ENCODE measurements at regions not wholly inside any gene's neighbourhood (a gene's known extent, or its start where the extent isn't known, plus 50 kb on each side); places are given as distances from the start of the nearest gene placed in this dataset.
A peak's percentile ranks its signal among the peaks of the same experiment; 100 is the strongest.

DNA sequence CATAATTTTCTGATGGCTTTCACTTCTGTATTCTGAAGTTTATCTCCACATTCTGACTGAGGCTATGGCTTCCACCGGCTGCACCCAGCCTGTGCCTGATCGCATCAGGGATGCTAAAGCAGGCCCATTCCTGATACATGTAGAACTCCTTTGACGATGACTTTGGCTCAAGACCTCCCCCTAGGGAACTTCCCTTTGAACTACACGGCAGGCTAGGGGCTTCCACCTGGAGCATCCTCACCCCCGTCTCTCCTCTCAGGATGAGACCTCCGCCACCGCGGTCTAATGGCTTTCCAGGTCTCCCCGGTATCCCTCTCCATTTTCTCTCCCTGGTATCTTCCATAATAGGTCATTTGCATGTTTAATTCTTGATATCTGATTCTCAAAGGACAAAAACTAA is 214.9 kb upstream of the CHST9 start:
- DNase-seq (ENCODE audit: low read depth) (no peak), FAIRE-seq (no peak)
- TF ChIP-seq, protein P1, sequence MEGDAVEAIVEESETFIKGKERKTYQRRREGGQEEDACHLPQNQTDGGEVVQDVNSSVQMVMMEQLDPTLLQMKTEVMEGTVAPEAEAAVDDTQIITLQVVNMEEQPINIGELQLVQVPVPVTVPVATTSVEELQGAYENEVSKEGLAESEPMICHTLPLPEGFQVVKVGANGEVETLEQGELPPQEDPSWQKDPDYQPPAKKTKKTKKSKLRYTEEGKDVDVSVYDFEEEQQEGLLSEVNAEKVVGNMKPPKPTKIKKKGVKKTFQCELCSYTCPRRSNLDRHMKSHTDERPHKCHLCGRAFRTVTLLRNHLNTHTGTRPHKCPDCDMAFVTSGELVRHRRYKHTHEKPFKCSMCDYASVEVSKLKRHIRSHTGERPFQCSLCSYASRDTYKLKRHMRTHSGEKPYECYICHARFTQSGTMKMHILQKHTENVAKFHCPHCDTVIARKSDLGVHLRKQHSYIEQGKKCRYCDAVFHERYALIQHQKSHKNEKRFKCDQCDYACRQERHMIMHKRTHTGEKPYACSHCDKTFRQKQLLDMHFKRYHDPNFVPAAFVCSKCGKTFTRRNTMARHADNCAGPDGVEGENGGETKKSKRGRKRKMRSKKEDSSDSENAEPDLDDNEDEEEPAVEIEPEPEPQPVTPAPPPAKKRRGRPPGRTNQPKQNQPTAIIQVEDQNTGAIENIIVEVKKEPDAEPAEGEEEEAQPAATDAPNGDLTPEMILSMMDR (IDR thresholded peaks at IDR 0.05; ENCODE audit: insufficient read depth, low read length, severe bottlenecking), result peak; percentile 25

DNA sequence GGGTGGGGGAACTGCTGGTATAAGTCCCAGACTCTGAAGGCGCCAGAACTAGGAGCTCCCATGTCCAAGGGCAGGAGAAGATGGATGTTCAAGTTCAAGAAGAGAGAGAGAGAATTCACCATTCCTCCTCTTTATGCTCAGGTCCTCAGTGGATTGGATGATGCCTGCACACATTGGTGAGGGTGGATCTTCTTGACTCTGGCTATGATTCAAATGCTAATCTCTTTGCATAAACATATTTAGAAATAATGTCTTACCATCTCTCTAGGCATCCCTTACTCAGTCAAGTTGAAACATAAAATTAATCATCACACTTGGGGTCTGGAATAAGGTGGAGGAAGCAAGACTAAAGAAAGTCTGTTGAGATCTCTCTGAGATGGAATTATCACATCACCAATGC is 210.6 kb upstream of the CHST9 start:
- TF ChIP-seq, protein P1 (IDR thresholded peaks at IDR 0.05; ENCODE audit: insufficient read depth, low read length, severe bottlenecking), result no peak
- H3K36me3 ChIP-seq (ENCODE audit: control insufficient read depth, insufficient read depth, low read length), result no peaks in the 10 kb centered on the region
- FAIRE-seq, result no peak
- no peak overlapping the region for H3K4me3 ChIP-seq (ENCODE audit: low read depth, low read length)
- no peak for DNase-seq (ENCODE audit: low read depth)
- H3K27me3 ChIP-seq (ENCODE audit: control insufficient read depth, insufficient read depth, low read length), result no peaks in the 10 kb centered on the region

More for the DNA sequence above, 214.9 kb upstream of the CHST9 start:
- H3K36me3 ChIP-seq (ENCODE audit: control insufficient read depth, insufficient read depth, low read length), result no peaks in the 10 kb centered on the region
- H3K27me3 ChIP-seq (ENCODE audit: control insufficient read depth, insufficient read depth, low read length), result no peaks in the 10 kb centered on the region
- no peak overlapping the region for H3K4me3 ChIP-seq (ENCODE audit: low read depth, low read length)

DNA sequence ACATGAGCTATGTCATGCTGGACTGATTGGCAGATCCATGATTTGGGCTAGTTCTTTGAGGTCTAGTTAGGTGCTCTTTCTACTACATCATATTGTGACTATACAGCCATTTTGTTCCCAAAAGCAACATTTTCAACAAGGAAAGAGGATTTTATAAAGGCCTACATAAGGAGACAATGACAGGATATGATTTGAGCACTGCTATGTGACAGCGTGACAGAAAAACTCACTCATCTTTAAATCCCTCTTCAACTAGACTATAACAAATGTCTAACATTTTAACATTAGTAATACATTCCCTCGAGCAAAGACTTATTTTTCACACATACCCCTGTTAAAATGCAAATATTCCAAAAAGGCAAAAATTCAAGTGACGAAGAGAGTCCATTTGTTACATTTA is 209.6 kb upstream of the CHST9 start:
- FAIRE-seq, result no peak
- DNase-seq (ENCODE audit: low read depth), result no peak
- Histone ChIP-seq H3K27me3 (ENCODE audit: control insufficient read depth, insufficient read depth, low read length) (no peaks in the 10 kb centered on the region), H3K4me3 (ENCODE audit: low read depth, low read length) (no peak overlapping the region), H3K36me3 (ENCODE audit: control insufficient read depth, insufficient read depth, low read length) (no peaks in the 10 kb centered on the region)
- TF ChIP-seq, protein P1 (IDR thresholded peaks at IDR 0.05; ENCODE audit: insufficient read depth, low read length, severe bottlenecking), result no peak

DNA sequence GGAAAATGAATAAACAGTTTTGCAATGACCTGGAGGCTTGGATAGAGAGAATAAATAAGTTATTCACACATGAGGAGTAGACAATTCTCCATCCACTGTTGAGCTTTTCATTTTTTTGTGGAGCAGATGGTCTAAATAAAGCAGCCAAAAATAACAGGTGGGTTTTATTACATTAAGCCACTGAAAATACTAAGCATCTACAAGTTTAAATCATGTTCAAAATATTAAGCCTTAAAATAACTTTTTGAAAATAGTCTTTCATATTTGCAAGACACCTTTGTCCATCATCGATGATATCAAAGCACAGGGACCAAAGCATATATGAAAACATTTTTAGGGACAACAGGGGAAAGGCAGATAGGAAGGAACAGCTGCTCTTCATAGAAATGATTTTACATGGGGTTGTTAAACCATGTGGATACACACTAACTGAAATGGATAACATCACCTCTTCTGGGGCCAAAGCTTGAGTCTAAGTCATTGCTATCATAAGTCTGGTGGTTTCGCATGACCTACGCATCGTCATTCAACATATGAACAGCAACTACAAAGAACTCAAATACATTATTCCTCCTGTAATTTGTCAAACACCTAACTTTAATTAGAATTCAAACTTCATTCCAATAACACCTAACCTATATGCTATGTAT is 197.6 kb upstream of the CHST9 start:
- FAIRE-seq (no peak), DNase-seq (ENCODE audit: low read depth) (no peak)
- TF ChIP-seq, protein P1 (IDR thresholded peaks at IDR 0.05; ENCODE audit: insufficient read depth, low read length, severe bottlenecking), result no peak
- Histone ChIP-seq H3K27me3 (ENCODE audit: control insufficient read depth, insufficient read depth, low read length) (no peaks in the 10 kb centered on the region), H3K36me3 (ENCODE audit: control insufficient read depth, insufficient read depth, low read length) (no peaks in the 10 kb centered on the region), H3K4me3 (ENCODE audit: low read depth, low read length) (no peak overlapping the region)

DNA sequence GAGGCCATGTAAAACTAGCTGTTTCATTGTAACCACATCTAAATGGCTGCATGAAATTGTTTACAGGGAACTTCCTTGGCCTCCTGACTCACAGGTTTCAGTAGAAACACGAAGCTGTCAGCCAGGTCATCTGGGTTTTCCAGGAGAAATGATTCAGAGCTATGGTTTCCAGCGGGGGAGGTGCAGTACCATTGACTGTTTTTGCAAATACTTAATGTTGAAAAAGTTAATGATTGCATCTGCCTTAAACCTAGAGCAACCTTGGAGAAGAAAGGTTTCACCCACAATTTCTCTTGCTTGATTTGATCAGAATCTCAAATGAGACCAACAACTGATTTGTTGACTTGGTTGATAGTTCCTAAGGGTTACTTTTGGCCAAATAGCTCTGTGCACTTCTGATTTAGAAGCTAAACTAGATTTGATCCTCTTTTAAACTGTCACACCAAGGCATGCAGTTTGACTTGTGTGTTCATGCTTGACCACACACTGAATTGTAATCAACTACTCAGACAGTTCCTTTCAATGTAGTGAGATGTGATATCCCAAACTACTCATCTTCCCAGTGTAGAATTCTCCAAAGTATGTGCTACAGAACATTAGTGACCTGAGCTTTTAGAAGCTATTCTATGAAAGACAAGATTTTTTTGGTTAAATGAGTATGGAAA is 193.5 kb upstream of the CHST9 start:
- TF ChIP-seq, protein P1 (IDR thresholded peaks at IDR 0.05; ENCODE audit: insufficient read depth, low read length, severe bottlenecking), result no peak
- DNase-seq (ENCODE audit: low read depth) (peak; percentile 97), FAIRE-seq (no peak)
- H3K4me3 ChIP-seq (ENCODE audit: low read depth, low read length), result no peak overlapping the region
- no peaks in the 10 kb centered on the region for H3K36me3 ChIP-seq (ENCODE audit: control insufficient read depth, insufficient read depth, low read length)
- no peaks in the 10 kb centered on the region for H3K27me3 ChIP-seq (ENCODE audit: control insufficient read depth, insufficient read depth, low read length)

All from bronchial epithelial cell (primary cell).